ENCODE measurements at regions not wholly inside any gene's neighbourhood (a gene's known extent, or its start where the extent isn't known, plus 50 kb on each side); places are given as distances from the start of the nearest gene placed in this dataset.

DNA sequence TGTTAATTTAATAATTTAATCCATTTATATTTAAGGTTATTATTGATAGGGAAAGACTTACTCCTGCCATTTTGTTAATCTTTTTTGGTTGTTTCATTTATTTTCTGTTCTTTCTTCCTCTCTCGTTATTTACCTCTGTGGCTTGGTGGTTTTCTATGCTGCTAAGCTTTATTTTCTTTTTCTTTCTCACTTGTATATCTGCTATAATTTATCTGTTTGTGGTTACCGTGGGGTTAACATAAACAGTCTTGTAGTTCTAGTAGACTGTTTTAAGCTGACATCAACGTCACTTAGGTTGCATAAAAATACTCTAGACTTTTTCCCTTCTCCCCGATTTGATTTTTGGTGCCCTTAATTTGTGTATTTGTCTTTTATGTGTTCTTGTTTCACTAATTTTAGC is 381.3 kb upstream of the SPTLC3 start:
- no peaks in the 10 kb centered on the region for H3K4me1 ChIP-seq (ENCODE audit: control insufficient read depth, insufficient read depth, low read length)
- 46% methylated on average over 4 of the region's 4 CpGs for WGBS
- intact Hi-C loops (cut with DNase I) = no loop called here
- no peak overlapping the region for H3K27ac ChIP-seq (ENCODE audit: low read length)
- DNase-seq (no peak), ATAC-seq (no peak)
- H3K27me3 ChIP-seq (ENCODE audit: control insufficient read depth, insufficient read depth) = no peaks in the 10 kb centered on the region
- H3K4me3 ChIP-seq (ENCODE audit: low read length) = no peak overlapping the region
- no peaks in the 10 kb centered on the region for H3K9me3 ChIP-seq (ENCODE audit: control insufficient read depth, low read length)

DNA sequence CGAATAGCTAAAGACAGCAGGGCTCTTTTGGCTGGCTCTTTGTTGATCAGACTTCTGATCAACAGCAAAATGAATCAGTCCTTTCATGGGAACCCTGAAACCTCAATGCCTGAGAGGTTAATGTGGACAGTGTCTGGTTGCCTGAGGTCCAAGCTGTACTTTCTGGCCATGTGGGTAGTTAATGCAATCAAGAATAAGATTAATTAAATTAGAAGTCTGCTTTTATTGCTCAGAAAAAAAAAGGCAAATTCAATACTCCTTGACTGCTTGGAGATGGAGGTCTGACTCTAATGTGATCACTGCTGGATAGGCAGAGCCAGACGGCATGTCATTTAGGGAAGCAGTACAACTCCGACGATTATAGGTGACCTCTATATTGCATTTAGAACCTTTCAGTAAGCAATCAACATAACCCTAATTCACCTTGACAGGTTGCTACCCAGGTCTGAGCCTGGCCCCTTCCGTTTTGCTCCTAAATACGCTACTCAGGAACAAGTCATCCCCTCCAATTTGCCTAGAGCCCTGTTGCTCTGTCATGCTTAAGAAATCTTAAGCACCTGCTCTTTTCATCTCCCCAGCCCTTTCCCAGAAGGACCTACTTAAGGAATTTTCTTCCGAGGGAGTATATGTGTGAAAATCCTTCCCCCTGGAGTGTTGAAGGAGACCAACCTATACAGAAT is 370.0 kb upstream of the SPTLC3 start:
- WGBS = 82% methylated on average over 7 of the region's 7 CpGs
- Histone ChIP-seq H3K27ac (ENCODE audit: low read length) (no peak overlapping the region), H3K4me1 (ENCODE audit: control insufficient read depth, insufficient read depth, low read length) (no peaks in the 10 kb centered on the region), H3K27me3 (ENCODE audit: control insufficient read depth, insufficient read depth) (no peaks in the 10 kb centered on the region), H3K4me3 (ENCODE audit: low read length) (no peak overlapping the region), H3K9me3 (ENCODE audit: control insufficient read depth, low read length) (no peaks in the 10 kb centered on the region)
- no peak for DNase-seq
- intact Hi-C loops (cut with DNase I) = no loop called here
- no peak for ATAC-seq

DNA sequence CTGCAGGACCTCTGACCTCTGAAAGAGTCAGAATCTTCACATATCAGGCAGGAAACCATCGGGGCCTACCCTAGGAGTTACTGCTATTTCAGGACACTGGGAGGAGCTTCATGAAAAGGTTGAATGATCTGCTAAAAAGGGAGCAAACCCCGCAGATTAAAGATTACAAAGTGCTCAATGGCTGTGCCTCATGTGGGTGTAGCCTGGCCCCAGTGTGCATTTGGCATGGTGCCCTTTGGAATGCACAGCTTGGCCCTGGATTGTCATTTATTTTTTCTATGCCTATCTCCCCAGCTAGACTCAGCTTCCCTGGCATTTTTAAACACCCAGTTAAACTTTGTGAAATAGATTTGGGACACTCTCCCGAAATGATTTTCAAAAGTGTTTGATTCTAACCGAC is 368.5 kb upstream of the SPTLC3 start:
- Histone ChIP-seq H3K27me3 (ENCODE audit: control insufficient read depth, insufficient read depth) (no peaks in the 10 kb centered on the region), H3K27ac (ENCODE audit: low read length) (no peak overlapping the region), H3K4me1 (ENCODE audit: control insufficient read depth, insufficient read depth, low read length) (no peaks in the 10 kb centered on the region), H3K4me3 (ENCODE audit: low read length) (no peak overlapping the region), H3K9me3 (ENCODE audit: control insufficient read depth, low read length) (no peaks in the 10 kb centered on the region)
- ATAC-seq (no peak), DNase-seq (peak; percentile 21 to 64 (median 43))
- intact Hi-C loops (cut with DNase I) = no loop called here
- 36% methylated on average over 4 of the region's 4 CpGs for WGBS

DNA sequence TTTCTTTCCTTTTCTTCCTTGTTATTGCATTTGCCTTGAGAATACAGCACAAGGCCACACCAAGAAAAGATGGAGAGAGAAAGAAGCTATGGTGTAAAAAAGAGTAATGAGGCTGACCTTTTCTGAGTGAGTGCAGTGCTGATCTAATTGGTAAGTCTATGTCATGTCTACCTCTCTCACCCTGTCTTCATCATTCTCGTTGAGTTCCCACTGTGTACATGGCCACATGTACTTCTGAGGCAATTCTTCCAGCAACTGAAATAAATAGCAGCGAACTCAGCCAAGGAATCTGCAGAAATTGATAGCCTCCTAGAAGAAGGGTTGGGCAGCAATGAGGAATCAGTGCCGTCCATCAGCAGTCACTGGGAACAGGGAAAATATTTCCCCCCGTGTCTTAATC is 367.2 kb upstream of the SPTLC3 start:
- Histone ChIP-seq H3K27ac (ENCODE audit: low read length) (no peak overlapping the region), H3K9me3 (ENCODE audit: control insufficient read depth, low read length) (no peaks in the 10 kb centered on the region), H3K27me3 (ENCODE audit: control insufficient read depth, insufficient read depth) (no peaks in the 10 kb centered on the region), H3K4me3 (ENCODE audit: low read length) (no peak overlapping the region), H3K4me1 (ENCODE audit: control insufficient read depth, insufficient read depth, low read length) (no peaks in the 10 kb centered on the region)
- ATAC-seq = no peak
- 49% methylated on average over 4 of the region's 4 CpGs for WGBS
- DNase-seq = no peak
- intact Hi-C loops (cut with DNase I) = no loop called here

DNA sequence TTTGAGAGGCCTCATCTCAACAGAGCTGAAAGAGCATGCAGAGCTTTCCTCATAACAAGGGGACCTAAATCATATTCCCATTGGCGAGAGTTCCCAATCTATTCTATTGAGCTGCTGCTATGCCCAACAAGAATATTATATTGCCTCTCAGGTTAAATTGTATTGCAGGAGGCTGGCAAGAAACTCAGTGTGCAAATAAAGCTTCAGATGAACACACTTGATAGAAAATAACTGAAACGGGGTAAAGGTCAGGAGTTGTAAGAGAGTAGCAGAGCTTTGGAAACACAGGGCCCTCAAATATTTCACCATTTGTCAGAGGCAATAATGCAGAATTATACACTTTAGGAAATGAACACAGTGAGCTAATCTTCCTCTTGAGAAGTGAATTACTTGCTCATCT is 364.3 kb upstream of the SPTLC3 start:
- Histone ChIP-seq H3K9me3 (ENCODE audit: control insufficient read depth, low read length) (no peaks in the 10 kb centered on the region), H3K4me1 (ENCODE audit: control insufficient read depth, insufficient read depth, low read length) (no peaks in the 10 kb centered on the region), H3K27ac (ENCODE audit: low read length) (no peak overlapping the region), H3K4me3 (ENCODE audit: low read length) (no peak overlapping the region), H3K27me3 (ENCODE audit: control insufficient read depth, insufficient read depth) (no peaks in the 10 kb centered on the region)
- intact Hi-C loops (cut with DNase I) = no loop called here
- no peak for DNase-seq
- 85% methylated on average over 2 of the region's 2 CpGs for whole genome bisulfite sequencing
- no peak for ATAC-seq

DNA sequence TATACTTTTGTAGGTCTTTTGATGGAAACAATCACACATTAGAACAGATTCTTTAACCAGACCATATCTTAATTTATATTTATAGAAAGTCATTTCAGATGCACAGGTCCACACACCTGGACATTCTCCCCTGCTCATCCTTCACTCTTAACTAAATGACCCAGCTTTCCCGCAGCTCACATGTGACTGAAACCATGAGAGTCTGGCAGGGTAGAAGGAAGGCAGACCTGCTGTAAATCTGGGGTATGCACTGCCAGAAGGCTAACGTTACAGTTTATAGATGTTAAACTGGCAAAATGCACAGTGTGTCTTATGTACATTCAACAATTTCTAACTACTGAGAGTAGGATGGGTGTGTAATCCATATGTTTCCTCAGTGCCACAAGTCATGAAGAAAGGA is 359.5 kb upstream of the SPTLC3 start:
- ATAC-seq = no peak
- Histone ChIP-seq H3K27me3 (ENCODE audit: control insufficient read depth, insufficient read depth) (no peaks in the 10 kb centered on the region), H3K27ac (ENCODE audit: low read length) (no peak overlapping the region), H3K4me1 (ENCODE audit: control insufficient read depth, insufficient read depth, low read length) (no peaks in the 10 kb centered on the region), H3K4me3 (ENCODE audit: low read length) (no peak overlapping the region), H3K9me3 (ENCODE audit: control insufficient read depth, low read length) (no peaks in the 10 kb centered on the region)
- no peak for DNase-seq
- intact Hi-C loops (cut with DNase I) = no loop called here
- 73% methylated on average over 2 of the region's 2 CpGs for WGBS

DNA sequence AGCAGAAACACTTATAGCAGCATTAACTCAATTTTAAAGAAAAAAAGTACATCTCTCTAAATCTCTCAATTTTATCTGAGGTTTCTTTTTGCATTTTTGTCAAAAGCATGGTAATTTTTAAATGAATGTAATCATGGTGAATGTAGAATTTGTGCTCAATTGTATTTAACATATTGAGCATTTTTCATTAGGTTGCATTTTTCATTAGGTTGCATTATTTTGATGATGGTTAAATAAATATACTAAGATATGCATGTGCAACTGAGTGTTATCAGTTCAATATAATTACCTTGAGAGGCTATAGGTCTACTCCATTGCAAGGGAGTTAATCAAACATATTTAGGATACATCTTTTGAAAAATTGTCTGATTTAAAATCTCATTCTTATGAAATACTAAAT is 355.1 kb upstream of the SPTLC3 start:
- ATAC-seq = no peak
- intact Hi-C loops (cut with DNase I) = no loop called here
- no peaks in the 10 kb centered on the region for H3K9me3 ChIP-seq (ENCODE audit: control insufficient read depth, low read length)
- no peak overlapping the region for H3K4me3 ChIP-seq (ENCODE audit: low read length)
- no peak for DNase-seq
- H3K4me1 ChIP-seq (ENCODE audit: control insufficient read depth, insufficient read depth, low read length) = no peaks in the 10 kb centered on the region
- no peak overlapping the region for H3K27ac ChIP-seq (ENCODE audit: low read length)
- no peaks in the 10 kb centered on the region for H3K27me3 ChIP-seq (ENCODE audit: control insufficient read depth, insufficient read depth)

DNA sequence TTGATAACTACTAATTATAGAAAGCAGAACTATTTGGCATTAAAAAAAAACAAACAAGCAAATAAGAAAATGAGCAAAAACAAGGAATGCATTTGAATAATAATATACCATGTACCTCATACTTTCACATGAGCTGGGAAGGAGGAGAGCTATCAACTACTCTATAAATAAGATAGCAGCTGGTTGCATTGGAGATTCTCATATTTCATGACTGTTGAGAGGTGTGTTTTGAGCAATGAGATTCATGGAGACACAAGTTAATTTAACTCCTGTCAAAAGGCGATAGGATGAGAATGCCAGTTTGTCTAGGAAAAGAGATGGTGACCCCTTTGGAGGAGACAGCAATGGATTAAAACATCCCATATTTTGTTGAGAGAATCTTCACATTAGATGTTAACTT is 348.8 kb upstream of the SPTLC3 start:
- Histone ChIP-seq H3K9me3 (ENCODE audit: control insufficient read depth, low read length) (no peaks in the 10 kb centered on the region), H3K27me3 (ENCODE audit: control insufficient read depth, insufficient read depth) (no peaks in the 10 kb centered on the region), H3K4me3 (ENCODE audit: low read length) (no peak overlapping the region), H3K27ac (ENCODE audit: low read length) (no peak overlapping the region), H3K4me1 (ENCODE audit: control insufficient read depth, insufficient read depth, low read length) (no peaks in the 10 kb centered on the region)
- no peak for DNase-seq
- 84% methylated on average over 1 of the region's 1 CpG for WGBS
- intact Hi-C loops (cut with DNase I) = no loop called here
- ATAC-seq = no peak

DNA sequence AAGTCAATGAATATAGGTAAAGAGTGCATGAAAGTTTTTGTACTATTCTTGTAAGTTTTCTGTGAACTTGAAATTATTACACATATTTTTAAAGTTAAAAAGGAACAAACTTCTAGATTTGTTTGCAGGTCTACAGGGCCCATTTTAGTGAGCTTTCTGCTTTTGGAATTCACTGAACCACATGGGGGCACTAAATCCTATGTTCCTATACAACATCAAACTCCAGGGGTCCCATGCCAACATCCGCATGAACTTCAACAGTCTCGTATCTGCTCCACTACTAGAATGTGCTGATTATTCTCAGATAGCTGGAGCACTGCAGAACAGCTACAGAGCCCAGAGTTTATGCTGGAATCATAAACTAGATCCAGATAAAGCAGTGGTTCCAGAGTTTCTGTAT is 347.9 kb upstream of the SPTLC3 start:
- no peaks in the 10 kb centered on the region for H3K9me3 ChIP-seq (ENCODE audit: control insufficient read depth, low read length)
- 8% methylated on average over 2 of the region's 2 CpGs for WGBS
- ATAC-seq = peak in 1 of 2 donors; percentile 60
- no peaks in the 10 kb centered on the region for H3K27me3 ChIP-seq (ENCODE audit: control insufficient read depth, insufficient read depth)
- intact Hi-C loops (cut with DNase I) = no loop called here
- peak in 2 of 3 donors; percentile 36 to 58 for DNase-seq
- H3K4me1 ChIP-seq (ENCODE audit: control insufficient read depth, insufficient read depth, low read length) = no peaks in the 10 kb centered on the region
- no peak overlapping the region for H3K4me3 ChIP-seq (ENCODE audit: low read length)
- no peak overlapping the region for H3K27ac ChIP-seq (ENCODE audit: low read length)

DNA sequence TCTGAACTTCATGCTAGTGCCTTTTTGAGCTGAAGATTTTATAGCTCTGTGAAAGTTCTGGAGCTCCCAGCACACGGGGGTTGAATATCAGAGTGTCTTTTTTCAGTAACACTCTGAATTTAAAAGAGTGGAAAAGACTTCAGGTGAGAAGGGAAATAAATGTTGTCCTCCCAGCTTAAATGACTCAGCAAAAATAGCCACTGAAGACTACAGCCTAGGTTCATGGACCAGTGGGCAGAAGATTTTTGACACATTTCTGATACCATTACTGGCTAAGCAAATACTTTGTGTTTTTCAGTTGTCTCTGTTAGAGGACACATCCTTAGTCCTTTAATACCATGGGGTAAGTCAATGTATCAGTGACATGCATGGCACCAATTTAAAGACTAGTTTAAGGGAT is 338.5 kb upstream of the SPTLC3 start:
- 73% methylated on average over 1 of the region's 1 CpG for WGBS
- no peaks in the 10 kb centered on the region for H3K27me3 ChIP-seq (ENCODE audit: control insufficient read depth, insufficient read depth)
- H3K9me3 ChIP-seq (ENCODE audit: control insufficient read depth, low read length) = no peaks in the 10 kb centered on the region
- H3K4me3 ChIP-seq (ENCODE audit: low read length) = no peak overlapping the region
- DNase-seq (no peak), ATAC-seq (no peak)
- H3K27ac ChIP-seq (ENCODE audit: low read length) = no peak overlapping the region
- no peaks in the 10 kb centered on the region for H3K4me1 ChIP-seq (ENCODE audit: control insufficient read depth, insufficient read depth, low read length)
- intact Hi-C loops (cut with DNase I) = no loop called here

DNA sequence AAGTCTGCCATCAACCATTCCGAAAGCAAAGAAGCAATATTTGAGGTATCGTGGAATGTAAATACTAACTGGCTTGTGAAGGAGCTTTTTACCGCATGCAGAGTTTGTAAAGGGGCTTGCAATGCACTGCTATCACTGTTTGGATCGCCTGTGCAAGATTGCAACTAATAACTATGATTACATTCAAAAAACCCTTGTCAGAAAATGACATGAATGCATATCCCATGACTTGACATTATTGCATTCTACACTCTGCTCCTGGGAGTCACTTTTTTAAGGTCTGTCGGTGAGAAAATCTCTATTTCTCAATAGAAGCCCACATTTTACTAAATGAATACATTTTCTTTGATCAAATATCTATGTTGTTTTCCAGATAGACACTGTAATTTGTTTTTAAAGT is 335.4 kb upstream of the SPTLC3 start:
- H3K9me3 ChIP-seq (ENCODE audit: control insufficient read depth, low read length) = no peaks in the 10 kb centered on the region
- no peaks in the 10 kb centered on the region for H3K27me3 ChIP-seq (ENCODE audit: control insufficient read depth, insufficient read depth)
- intact Hi-C loops (cut with DNase I) = no loop called here
- no peak for ATAC-seq
- H3K4me3 ChIP-seq (ENCODE audit: low read length) = no peak overlapping the region
- WGBS = 85% methylated on average over 5 of the region's 5 CpGs
- no peak for DNase-seq
- no peaks in the 10 kb centered on the region for H3K4me1 ChIP-seq (ENCODE audit: control insufficient read depth, insufficient read depth, low read length)
- no peak overlapping the region for H3K27ac ChIP-seq (ENCODE audit: low read length)

DNA sequence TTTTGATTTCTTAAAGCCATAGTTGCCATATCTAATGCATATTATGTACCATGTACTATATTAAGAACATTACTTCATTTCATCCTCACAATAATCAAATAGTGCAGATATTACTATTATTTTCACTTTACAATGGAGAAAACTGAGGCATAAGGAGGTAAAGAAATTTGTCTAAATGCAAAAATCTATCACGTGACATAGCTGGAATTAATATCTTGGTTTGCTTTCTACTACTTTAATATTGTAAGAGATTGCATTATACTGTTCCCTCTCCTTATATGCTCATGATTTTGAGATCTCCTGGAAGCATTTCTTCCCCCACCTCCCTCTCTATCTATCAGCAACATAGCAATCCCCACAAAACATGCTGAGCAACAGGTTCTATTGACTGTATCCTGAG is 330.8 kb upstream of the SPTLC3 start:
- no peak overlapping the region for H3K4me3 ChIP-seq (ENCODE audit: low read length)
- intact Hi-C loops (cut with DNase I) = no loop called here
- no peaks in the 10 kb centered on the region for H3K27me3 ChIP-seq (ENCODE audit: control insufficient read depth, insufficient read depth)
- H3K4me1 ChIP-seq (ENCODE audit: control insufficient read depth, insufficient read depth, low read length) = no peaks in the 10 kb centered on the region
- no peak overlapping the region for H3K27ac ChIP-seq (ENCODE audit: low read length)
- ATAC-seq = no peak
- no peak for DNase-seq
- WGBS = 59% methylated on average over 1 of the region's 1 CpG
- no peaks in the 10 kb centered on the region for H3K9me3 ChIP-seq (ENCODE audit: control insufficient read depth, low read length)

Measured in right cardiac atrium (tissue), 5 donors.